Pancreas (tissue), 10 donors: ENCODE measurements at regions not wholly inside any gene's neighbourhood (a gene's known extent, or its start where the extent isn't known, plus 50 kb on each side); places are given as distances from the start of the nearest gene placed in this dataset.
"Not testable (repeated sequence)": the region's sequence is repeated elsewhere in the genome, so short reads cannot be mapped to it uniquely, and the experiment has no call there.

Experiments used
- ATAC-seq, 4 donors: fragments of 200-7000 bp; cut with Tn5 transposase; one replicate each; pipeline versions ENCODE4 v1.8.0 to v1.9.1; 2020; ENCODE audit warnings: mild to moderate bottlenecking in 4 of 4, moderate library complexity in 4 of 4
- DNase-seq, 6 donors: peaks; one replicate each; pipeline ENCODE4 v3.0.0-alpha.2; 2020
- FAIRE-seq: peaks from 2 replicates; lab custom pipeline; 2012; peaks lifted over from hg19 to GRCh38; lab: Jason Lieb, UNC
- H3K27ac ChIP-seq, 4 donors: fragments of 200-600 bp; sonication (generic); 1 replicate in 3 of 4; 2 replicates in 1 of 4; pipeline versions ENCODE4 v1.5.0 to v1.8.0; 2020
- H3K27me3 ChIP-seq, 4 donors: fragments of 200-600 bp; one replicate each; pipeline ENCODE4 v1.8.0; 2021
- H3K36me3 ChIP-seq, 3 donors: fragments of 200-600 bp; sonication (generic) in 1 of 3; one replicate each; pipeline versions ENCODE4 v1.5.0 to v1.8.0; 2020 to 2021
- H3K4me1 ChIP-seq, 3 donors: fragments of 200-600 bp; one replicate each; pipeline ENCODE4 v1.8.0; 2021
- H3K4me3 ChIP-seq, 4 donors: fragments of 200-600 bp; sonication (generic) in 2 of 4; one replicate each; pipeline versions ENCODE4 v1.5.0 to v1.8.0; 2020 to 2021
- H3K9me3 ChIP-seq, 4 donors: fragments of 200-600 bp; one replicate each; pipeline ENCODE4 v1.8.0; 2021
- WGBS, 2 donors: extraction: QIAGEN DNeasy Blood & Tissue Kit; methylation state at CpG; one replicate each; pipeline ENCODE4 v1.1.7; 2013; 5-methylcytosine and 5-hydroxymethylcytosine counted together
- intact Hi-C, 3 donors: fragments of 100-400 bp; cut with DNase I; formaldehyde crosslinking; loops; one replicate each; pipeline versions ENCODE4 v1.11.1 to v1.14.2; 2022
- TF ChIP-seq, protein P1 (sequence below), 4 donors: fragments of 200-600 bp; sonication (generic) in 3 of 4; IDR thresholded peaks; one replicate each; pipeline versions ENCODE4 v1.5.0 to v1.8.0; 2021; ENCODE audit warnings: antibody characterized with exemption in 4 of 4
- donor health status: healthy with polysubstance abuse.
- donor health status: DM: no; HTN: no; CAD: no; lungs with moderate emphysema.
- donor health status: DM: no; HTN: no; CAD: no.
- donor health status: control.
- donor health status: control.
- donor health status: Bipolar disorder and iron deficiency.
- donor health status: DM: yes; HTN: yes; CAD: no.
- donor health status: DM: no; HTN: no; CAD: no.
- donor health status: DM: no; HTN: no; CAD: no.
- donor health status: DM: yes; HTN: yes; CAD: no.

- Histone ChIP-seq H3K27ac (no peak overlapping the region), H3K4me1 (peaks cover 0 to 16% (median 0%) of the 10 kb centered on the region in 3 donors), H3K36me3 (no peaks in the 10 kb centered on the region), H3K9me3 (no peaks in the 10 kb centered on the region), H3K27me3 (no peaks in the 10 kb centered on the region), H3K4me3 (no peak overlapping the region)
- DNase-seq: no peak
- 88 to 92% methylated on average over 4 of the region's 4 CpGs for WGBS, 2 donors
- intact Hi-C loops: no loop called here
- ATAC-seq: no peak
- TF ChIP-seq, protein P1, sequence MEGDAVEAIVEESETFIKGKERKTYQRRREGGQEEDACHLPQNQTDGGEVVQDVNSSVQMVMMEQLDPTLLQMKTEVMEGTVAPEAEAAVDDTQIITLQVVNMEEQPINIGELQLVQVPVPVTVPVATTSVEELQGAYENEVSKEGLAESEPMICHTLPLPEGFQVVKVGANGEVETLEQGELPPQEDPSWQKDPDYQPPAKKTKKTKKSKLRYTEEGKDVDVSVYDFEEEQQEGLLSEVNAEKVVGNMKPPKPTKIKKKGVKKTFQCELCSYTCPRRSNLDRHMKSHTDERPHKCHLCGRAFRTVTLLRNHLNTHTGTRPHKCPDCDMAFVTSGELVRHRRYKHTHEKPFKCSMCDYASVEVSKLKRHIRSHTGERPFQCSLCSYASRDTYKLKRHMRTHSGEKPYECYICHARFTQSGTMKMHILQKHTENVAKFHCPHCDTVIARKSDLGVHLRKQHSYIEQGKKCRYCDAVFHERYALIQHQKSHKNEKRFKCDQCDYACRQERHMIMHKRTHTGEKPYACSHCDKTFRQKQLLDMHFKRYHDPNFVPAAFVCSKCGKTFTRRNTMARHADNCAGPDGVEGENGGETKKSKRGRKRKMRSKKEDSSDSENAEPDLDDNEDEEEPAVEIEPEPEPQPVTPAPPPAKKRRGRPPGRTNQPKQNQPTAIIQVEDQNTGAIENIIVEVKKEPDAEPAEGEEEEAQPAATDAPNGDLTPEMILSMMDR (IDR thresholded peaks at IDR 0.05): no peak
- FAIRE-seq: no peak
Measured at GRCh38 chr12:88366101-88366500, 214.2 kb downstream of the KITLG start.

DNA sequence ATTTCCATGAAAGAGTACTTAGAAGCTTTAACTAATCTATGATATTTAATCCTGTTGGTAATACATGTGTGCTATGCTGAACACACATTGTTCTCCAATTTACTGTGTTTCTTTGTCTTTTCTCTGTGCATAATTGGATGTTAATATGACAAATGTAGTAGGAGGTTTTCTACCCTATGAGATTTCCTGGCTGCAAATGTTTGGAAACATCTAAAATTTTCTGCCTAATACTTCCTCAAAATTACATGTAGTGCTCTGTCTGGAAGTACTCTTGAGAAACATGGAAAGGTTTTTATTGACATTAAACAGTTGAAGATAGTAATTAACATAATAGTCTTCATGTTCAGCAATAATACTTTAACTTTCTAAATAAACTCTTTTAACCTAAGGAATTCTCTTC lies 213.0 kb downstream of the KITLG start:
- no peak overlapping the region for H3K4me3 ChIP-seq
- no peak for DNase-seq

GRCh38 chr12:88368077-88368476 lies 212.2 kb downstream of the KITLG start:
- ATAC-seq, H3K27me3 ChIP-seq, H3K4me1 ChIP-seq, intact Hi-C loops, H3K27ac ChIP-seq, DNase-seq, H3K36me3 ChIP-seq, H3K4me3 ChIP-seq, FAIRE-seq, H3K9me3 ChIP-seq: not testable (repeated sequence)
- WGBS, 2 donors: 83 to 84% methylated on average over 5 of the region's 5 CpGs

More for the DNA sequence above, 213.0 kb downstream of the KITLG start:
- H3K27me3 ChIP-seq: no peaks in the 10 kb centered on the region
- H3K9me3 ChIP-seq: no peaks in the 10 kb centered on the region
- intact Hi-C loops: no loop called here
- ATAC-seq (no peak), FAIRE-seq (no peak)
- no peaks in the 10 kb centered on the region for H3K36me3 ChIP-seq
- TF ChIP-seq, protein P1 (IDR thresholded peaks at IDR 0.05): no peak
- no peak overlapping the region for H3K27ac ChIP-seq
- peaks cover 0 to 12% (median 0%) of the 10 kb centered on the region in 3 donors for H3K4me1 ChIP-seq

DNA sequence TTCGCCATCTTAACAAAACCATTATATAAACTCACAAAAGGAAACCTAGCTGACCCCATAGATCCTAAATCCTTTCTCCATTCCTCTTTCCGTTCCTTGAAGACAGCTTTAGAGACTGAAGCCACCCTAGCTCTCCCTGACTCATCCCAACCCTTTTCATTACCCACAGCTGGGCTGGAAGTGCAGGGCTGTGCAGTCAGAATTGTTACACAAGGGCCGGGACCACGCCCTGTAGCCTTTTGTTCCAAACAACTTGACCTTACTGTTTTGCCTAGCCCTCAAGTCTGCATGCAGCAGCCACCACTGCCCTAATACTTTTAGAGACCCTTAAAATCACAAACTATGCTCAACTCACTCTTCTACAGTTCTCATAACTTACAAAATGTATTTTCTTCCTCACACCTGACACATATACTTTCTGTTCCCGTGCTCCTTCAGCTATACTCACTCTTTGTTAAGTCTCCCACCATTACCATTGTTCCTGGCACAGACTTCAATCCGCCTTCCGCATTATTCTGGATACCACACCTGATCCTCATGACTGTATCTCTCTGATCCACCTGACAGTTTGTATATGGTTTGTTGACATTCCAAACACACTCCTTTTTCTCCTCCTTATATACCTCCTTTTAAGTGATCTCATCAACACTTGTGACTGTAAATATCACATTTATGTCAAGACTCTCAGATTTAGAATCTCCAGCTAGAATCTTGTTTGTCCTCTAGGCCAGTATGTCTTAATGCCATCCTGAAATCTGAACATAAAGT lies 208.7 kb downstream of the KITLG start:
- intact Hi-C loops: no loop called here
- no peak for FAIRE-seq
- 92% methylated on average over 7 of the region's 7 CpGs for WGBS, 2 donors

GRCh38 chr12:88375306-88376305 lies 204.7 kb downstream of the KITLG start:
- ATAC-seq (no peak), FAIRE-seq (no peak)

More for the DNA sequence above, 208.7 kb downstream of the KITLG start:
- Histone ChIP-seq H3K9me3 (no peaks in the 10 kb centered on the region), H3K27me3 (no peaks in the 10 kb centered on the region), H3K4me3 (no peak overlapping the region), H3K27ac (no peak overlapping the region), H3K4me1 (no peaks in the 10 kb centered on the region), H3K36me3 (no peaks in the 10 kb centered on the region)
- TF ChIP-seq, protein P1 (IDR thresholded peaks at IDR 0.05): no peak
- DNase-seq (no peak), ATAC-seq (no peak)

More at GRCh38 chr12:88375306-88376305, 204.7 kb downstream of the KITLG start:
- TF ChIP-seq, protein P1 (IDR thresholded peaks at IDR 0.05): no peak
- Histone ChIP-seq H3K4me1 (no peaks in the 10 kb centered on the region), H3K36me3 (no peaks in the 10 kb centered on the region), H3K27ac (no peak overlapping the region), H3K27me3 (no peaks in the 10 kb centered on the region), H3K4me3 (no peak overlapping the region), H3K9me3 (no peaks in the 10 kb centered on the region)
- intact Hi-C loops: no loop called here
- WGBS, 2 donors: 92% methylated on average over 6 of the region's 6 CpGs
- no peak for DNase-seq
